ENCODE measurements at regions not wholly inside any gene's neighbourhood (a gene's known extent, or its start where the extent isn't known, plus 50 kb on each side); places are given as distances from the start of the nearest gene placed in this dataset.

- H2AFZ ChIP-seq (ENCODE audit: low read depth) = no peak overlapping the region
- H3K36me3 ChIP-seq (replicated peaks in 1 of 2; ENCODE audit: control insufficient read depth in 1 of 2, insufficient read depth in 2 of 2, low read length in 1 of 2) = no peaks in the 10 kb centered on the region
- WGBS (ENCODE audit: low lambda C conversion rate) = 53% methylated on average over 2 of the region's 3 CpGs
- no peak overlapping the region for H3K27ac ChIP-seq (ENCODE audit: low read depth in 2 of 2, low read length in 1 of 2)
- ChIA-PET POLR2A (no interaction called here), CTCF (no interaction called here)
- no peaks in the 10 kb centered on the region for H3K9me3 ChIP-seq
- TF ChIP-seq, protein P1, sequence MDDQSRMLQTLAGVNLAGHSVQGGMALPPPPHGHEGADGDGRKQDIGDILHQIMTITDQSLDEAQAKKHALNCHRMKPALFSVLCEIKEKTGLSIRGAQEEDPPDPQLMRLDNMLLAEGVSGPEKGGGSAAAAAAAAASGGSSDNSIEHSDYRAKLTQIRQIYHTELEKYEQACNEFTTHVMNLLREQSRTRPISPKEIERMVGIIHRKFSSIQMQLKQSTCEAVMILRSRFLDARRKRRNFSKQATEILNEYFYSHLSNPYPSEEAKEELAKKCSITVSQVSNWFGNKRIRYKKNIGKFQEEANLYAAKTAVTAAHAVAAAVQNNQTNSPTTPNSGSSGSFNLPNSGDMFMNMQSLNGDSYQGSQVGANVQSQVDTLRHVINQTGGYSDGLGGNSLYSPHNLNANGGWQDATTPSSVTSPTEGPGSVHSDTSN (IDR thresholded peaks at IDR 0.05) = no peak
- no peak for TF ChIP-seq ZBTB33 (IDR thresholded peaks at IDR 0.05; ENCODE audit: borderline replicate concordance, low read depth)
- TF ChIP-seq CHD2 (IDR thresholded peaks at IDR 0.05; ENCODE audit: low read length, partially characterized antibody) = no peak
- no peak for TF ChIP-seq MEF2A (IDR thresholded peaks at IDR 0.05; ENCODE audit: borderline replicate concordance, low read depth)
- no peak for TF ChIP-seq MAX (IDR thresholded peaks at IDR 0.05; ENCODE audit: low read depth)
- no peak for TF ChIP-seq GABPA (IDR thresholded peaks at IDR 0.05; ENCODE audit: low read depth)
- no peak for TF ChIP-seq MXI1 (IDR thresholded peaks at IDR 0.05; ENCODE audit: low read depth, low read length)
- TF ChIP-seq FOSL2 (IDR thresholded peaks at IDR 0.05; ENCODE audit: borderline replicate concordance, low read depth) = no peak
- no peak for TF ChIP-seq SIN3A (IDR thresholded peaks at IDR 0.05; ENCODE audit: borderline replicate concordance, low read depth, low read length)
- no peak for TF ChIP-seq JUND (IDR thresholded peaks at IDR 0.05)
- TF ChIP-seq TCF12 (IDR thresholded peaks at IDR 0.05) = no peak
- no peak for TF ChIP-seq RAD21 (IDR thresholded peaks at IDR 0.05; ENCODE audit: low read length)
- TF ChIP-seq POLR2AphosphoS5 (IDR thresholded peaks at IDR 0.05; ENCODE audit: low read depth, low read length) = no peak
- no peak for TF ChIP-seq ELF1 (IDR thresholded peaks at IDR 0.05)
- H3K4me2 ChIP-seq = no peak overlapping the region
- H3K4me3 ChIP-seq (ENCODE audit: low read depth in 2 of 2, low read length in 1 of 2) = no peak overlapping the region
- peaks cover 6% of the 10 kb centered on the region for H3F3A ChIP-seq (replicated peaks; ENCODE audit: insufficient read depth)
- H3K79me2 ChIP-seq (ENCODE audit: insufficient read depth) = no peaks in the 10 kb centered on the region
- no peak for DNase-seq
- H3K9ac ChIP-seq = no peak overlapping the region
- no peaks in the 10 kb centered on the region for H4K20me1 ChIP-seq (ENCODE audit: insufficient read depth)
- no peaks in the 10 kb centered on the region for H3K9me2 ChIP-seq
- no peaks in the 10 kb centered on the region for H3K27me3 ChIP-seq (ENCODE audit: insufficient read depth)
- peaks cover 0 to 6% of the 10 kb centered on the region in 2 experiments; a peak in 2 of 4 replicates for H3K4me1 ChIP-seq (ENCODE audit: control insufficient read depth in 1 of 2, insufficient read depth in 2 of 2, low read depth in 1 of 2, low read length in 1 of 2)
These were observed 245.5 kb downstream of the AUH start for GRCh38 chr9:91116211-91116610.

GRCh38 chr9:91116711-91117110, 245.0 kb downstream of the AUH start:
- Histone ChIP-seq H3K79me2 (ENCODE audit: insufficient read depth) (no peaks in the 10 kb centered on the region), H4K20me1 (ENCODE audit: insufficient read depth) (no peaks in the 10 kb centered on the region), H3K27me3 (ENCODE audit: insufficient read depth) (no peaks in the 10 kb centered on the region), H3K36me3 (replicated peaks in 1 of 2; ENCODE audit: control insufficient read depth in 1 of 2, insufficient read depth in 2 of 2, low read length in 1 of 2) (no peaks in the 10 kb centered on the region), H3K9me3 (no peaks in the 10 kb centered on the region), H3K4me2 (no peak overlapping the region), H3K27ac (ENCODE audit: low read depth in 2 of 2, low read length in 1 of 2) (no peak overlapping the region), H3F3A (replicated peaks; ENCODE audit: insufficient read depth) (peaks cover 6% of the 10 kb centered on the region), H3K9ac (no peak overlapping the region), H3K4me3 (ENCODE audit: low read depth in 2 of 2, low read length in 1 of 2) (no peak overlapping the region), H3K9me2 (no peaks in the 10 kb centered on the region), H3K4me1 (ENCODE audit: control insufficient read depth in 1 of 2, insufficient read depth in 2 of 2, low read depth in 1 of 2, low read length in 1 of 2) (peaks cover 0 to 6% of the 10 kb centered on the region in 2 experiments; a peak in 2 of 4 replicates), H2AFZ (ENCODE audit: low read depth) (no peak overlapping the region)
- no peak for DNase-seq
- 95% methylated on average over 5 of the region's 5 CpGs for WGBS (ENCODE audit: low lambda C conversion rate)
- ChIA-PET CTCF (no interaction called here), POLR2A (no interaction called here)
- TF ChIP-seq MAX (IDR thresholded peaks at IDR 0.05; ENCODE audit: low read depth) (no peak), RFX5 (IDR thresholded peaks at IDR 0.05; ENCODE audit: low read length) (no peak), FOSL2 (IDR thresholded peaks at IDR 0.05; ENCODE audit: borderline replicate concordance, low read depth) (no peak), EZH2phosphoT487 (IDR thresholded peaks at IDR 0.05; ENCODE audit: borderline replicate concordance, low read depth) (no peak)
